Ascending aorta (tissue), 2 donors: ENCODE measurements at regions not wholly inside any gene's neighbourhood (a gene's known extent, or its start where the extent isn't known, plus 50 kb on each side); places are given as distances from the start of the nearest gene placed in this dataset.

Source experiments
- DNase-seq, 2 donors: peaks; one replicate each; pipeline ENCODE4 v3.0.0-alpha.2; 2019; ENCODE audit warnings: low spot score in 2 of 2
- H3K27ac ChIP-seq, 2 donors: fragments of 200-600 bp; sonication (generic); one replicate each; pipeline ENCODE4 v1.5.1; 2016 to 2017; ENCODE audit warnings: mild to moderate bottlenecking in 1 of 2
- H3K27me3 ChIP-seq: fragments of 200-600 bp; sonication (generic); one replicate; pipeline ENCODE4 v1.5.1; 2017
- H3K36me3 ChIP-seq, 2 donors: fragments of 200-600 bp; sonication (generic); one replicate each; pipeline ENCODE4 v1.5.1; 2016
- H3K4me1 ChIP-seq, 2 donors: fragments of 200-600 bp; sonication (generic); one replicate each; pipeline ENCODE4 v1.5.1; 2016 to 2017; ENCODE audit warnings: mild to moderate bottlenecking in 1 of 2
- H3K4me3 ChIP-seq, 2 donors: fragments of 200-600 bp; sonication (generic); one replicate each; pipeline ENCODE4 v1.5.1; 2016 to 2017; ENCODE audit warnings: mild to moderate bottlenecking in 1 of 2
- H3K9me3 ChIP-seq, 2 donors: fragments of 200-600 bp; sonication (generic); one replicate each; pipeline ENCODE4 v1.5.1; 2016
- CTCF ChIP-seq, 3 experiments: fragments of 200-600 bp in 2 of 3; fragments of 450-650 bp in 1 of 3; sonication (generic) in 2 of 3; IDR thresholded peaks; one replicate each; pipeline ENCODE4 v1.5.1; 2016 to 2019; ENCODE audit warnings: antibody characterized with exemption in 3 of 3, mild to moderate bottlenecking in 1 of 3, moderate library complexity in 1 of 3
- intact Hi-C: fragments of 100-400 bp; cut with DNase I; formaldehyde crosslinking; loops from one replicate; pipeline ENCODE4 v1.15.1; 2023

- no peaks in the 10 kb centered on the region for H3K36me3 ChIP-seq
- intact Hi-C loops = no loop called here
- no peaks in the 10 kb centered on the region for H3K9me3 ChIP-seq
- H3K27me3 ChIP-seq = no peaks in the 10 kb centered on the region
- H3K4me3 ChIP-seq = no peak overlapping the region
- DNase-seq = no peak
- no peak overlapping the region for H3K27ac ChIP-seq
- TF ChIP-seq CTCF (IDR thresholded peaks at IDR 0.05) = no peak
- no peaks in the 10 kb centered on the region for H3K4me1 ChIP-seq
Observed at GRCh38 chr11:134923441-134923840, 511.4 kb upstream of the B3GAT1 start.

GRCh38 chr11:134921938-134922337 is 509.9 kb upstream of the B3GAT1 start:
- intact Hi-C loops = no loop called here
- DNase-seq = no peak
- TF ChIP-seq CTCF (IDR thresholded peaks at IDR 0.05) = no peak
- Histone ChIP-seq H3K4me1 (no peaks in the 10 kb centered on the region), H3K9me3 (no peaks in the 10 kb centered on the region), H3K4me3 (no peak overlapping the region), H3K36me3 (no peaks in the 10 kb centered on the region), H3K27me3 (no peaks in the 10 kb centered on the region), H3K27ac (peak overlapping the region in 1 of 2 donors; percentile 37)

GRCh38 chr11:134920851-134921608 is 509.0 kb upstream of the B3GAT1 start:
- Histone ChIP-seq H3K36me3 (no peaks in the 10 kb centered on the region), H3K4me3 (no peak overlapping the region), H3K27me3 (no peaks in the 10 kb centered on the region), H3K4me1 (peaks cover 0 to 6% of the 10 kb centered on the region in 2 donors), H3K27ac (no peak overlapping the region), H3K9me3 (no peaks in the 10 kb centered on the region)
- TF ChIP-seq CTCF (IDR thresholded peaks at IDR 0.05) = no peak
- intact Hi-C loops = no loop called here
- DNase-seq = no peak

GRCh38 chr11:134916421-134917213 is 504.6 kb upstream of the B3GAT1 start:
- peaks cover 0 to 23% of the 10 kb centered on the region in 2 donors for H3K4me1 ChIP-seq
- no peak overlapping the region for H3K4me3 ChIP-seq
- no peaks in the 10 kb centered on the region for H3K36me3 ChIP-seq
- intact Hi-C loops = no loop called here
- no peak for TF ChIP-seq CTCF (IDR thresholded peaks at IDR 0.05)
- no peak for DNase-seq
- H3K27me3 ChIP-seq = no peaks in the 10 kb centered on the region
- H3K9me3 ChIP-seq = no peaks in the 10 kb centered on the region
- peak overlapping the region in 1 of 2 donors; percentile 83 for H3K27ac ChIP-seq

- no peak for TF ChIP-seq CTCF (IDR thresholded peaks at IDR 0.05)
- Histone ChIP-seq H3K36me3 (no peaks in the 10 kb centered on the region), H3K9me3 (no peaks in the 10 kb centered on the region), H3K4me1 (peaks cover 0 to 23% of the 10 kb centered on the region in 2 donors), H3K4me3 (no peak overlapping the region), H3K27ac (peak overlapping the region; percentile 73 to 83), H3K27me3 (no peaks in the 10 kb centered on the region)
- DNase-seq = no peak
- intact Hi-C loops = loop anchor here (1.0 kb wide), 1 partner anchor 33 kb away; no protein-coding TSS in a partner anchor
Observed at GRCh38 chr11:134915881-134916280, 503.8 kb upstream of the B3GAT1 start.
